Adipocyte (in vitro differentiated cells): ENCODE measurements at regions not wholly inside any gene's neighbourhood (a gene's known extent, or its start where the extent isn't known, plus 50 kb on each side); places are given as distances from the start of the nearest gene placed in this dataset.

Experiments used
- DNase-seq: peaks from one replicate; pipeline ENCODE4 v3.0.0-alpha.2; 2015; ENCODE audit warnings: low read depth
- H3K27me3 ChIP-seq: replicated peaks from 2 replicates; pipeline ENCODE4 v1.7.0; 2013; ENCODE audit warnings: mild to moderate bottlenecking, low read length, moderate library complexity; ENCODE audit not compliant: control insufficient read depth, insufficient read depth
- H3K36me3 ChIP-seq: 2 replicates; pipeline ENCODE4 v1.7.0; 2013; ENCODE audit warnings: low read length, mild to moderate bottlenecking, moderate library complexity; ENCODE audit not compliant: control insufficient read depth, insufficient read depth, severe bottlenecking
- H3K4me1 ChIP-seq: 2 replicates; pipeline ENCODE4 v1.7.0; 2013; ENCODE audit warnings: mild to moderate bottlenecking, low read length, moderate library complexity; ENCODE audit not compliant: control insufficient read depth, insufficient read depth
- H3K4me3 ChIP-seq: 2 replicates; pipeline ENCODE4 v1.7.0; 2013; ENCODE audit warnings: mild to moderate bottlenecking, low read length, moderate library complexity
- H3K9ac ChIP-seq: 2 replicates; pipeline ENCODE4 v1.7.0; 2013; ENCODE audit warnings: mild to moderate bottlenecking, low read length, moderate library complexity
- H3K9me3 ChIP-seq: 2 replicates; pipeline ENCODE4 v1.7.0; 2013; ENCODE audit warnings: mild to moderate bottlenecking, low read length, moderate library complexity; ENCODE audit not compliant: control insufficient read depth

GRCh38 chr1:244339776-244340175, 111.9 kb downstream of the ADSS2 start:
- Histone ChIP-seq H3K4me3 (no peak overlapping the region), H3K9ac (no peak overlapping the region), H3K36me3 (no peaks in the 10 kb centered on the region), H3K9me3 (no peaks in the 10 kb centered on the region), H3K27me3 (no peaks in the 10 kb centered on the region), H3K4me1 (no peaks in the 10 kb centered on the region)
- no peak for DNase-seq

DNA sequence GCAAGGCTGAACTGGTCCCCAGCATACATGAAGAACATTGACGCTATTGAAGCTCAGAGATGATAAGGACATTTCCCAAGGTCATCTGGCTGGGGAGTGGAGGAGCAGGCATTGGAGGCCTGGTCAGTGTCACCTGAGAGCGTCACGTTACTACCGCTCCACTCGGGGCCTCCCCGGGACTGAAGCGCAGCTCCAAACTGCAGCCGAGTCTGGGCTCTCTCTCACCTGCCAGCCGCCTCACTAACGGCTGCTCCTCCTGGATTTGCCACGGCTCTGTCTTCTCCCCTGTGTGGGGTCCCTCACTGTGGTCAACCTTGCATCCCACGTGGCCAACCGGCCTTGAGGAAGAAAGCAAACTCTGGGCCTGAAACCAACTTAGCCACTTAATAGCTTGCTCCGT, 111.3 kb downstream of the ADSS2 start:
- Histone ChIP-seq H3K9ac (no peak overlapping the region), H3K27me3 (no peaks in the 10 kb centered on the region), H3K9me3 (no peaks in the 10 kb centered on the region), H3K36me3 (no peaks in the 10 kb centered on the region), H3K4me1 (no peaks in the 10 kb centered on the region), H3K4me3 (no peak overlapping the region)
- no peak for DNase-seq

DNA sequence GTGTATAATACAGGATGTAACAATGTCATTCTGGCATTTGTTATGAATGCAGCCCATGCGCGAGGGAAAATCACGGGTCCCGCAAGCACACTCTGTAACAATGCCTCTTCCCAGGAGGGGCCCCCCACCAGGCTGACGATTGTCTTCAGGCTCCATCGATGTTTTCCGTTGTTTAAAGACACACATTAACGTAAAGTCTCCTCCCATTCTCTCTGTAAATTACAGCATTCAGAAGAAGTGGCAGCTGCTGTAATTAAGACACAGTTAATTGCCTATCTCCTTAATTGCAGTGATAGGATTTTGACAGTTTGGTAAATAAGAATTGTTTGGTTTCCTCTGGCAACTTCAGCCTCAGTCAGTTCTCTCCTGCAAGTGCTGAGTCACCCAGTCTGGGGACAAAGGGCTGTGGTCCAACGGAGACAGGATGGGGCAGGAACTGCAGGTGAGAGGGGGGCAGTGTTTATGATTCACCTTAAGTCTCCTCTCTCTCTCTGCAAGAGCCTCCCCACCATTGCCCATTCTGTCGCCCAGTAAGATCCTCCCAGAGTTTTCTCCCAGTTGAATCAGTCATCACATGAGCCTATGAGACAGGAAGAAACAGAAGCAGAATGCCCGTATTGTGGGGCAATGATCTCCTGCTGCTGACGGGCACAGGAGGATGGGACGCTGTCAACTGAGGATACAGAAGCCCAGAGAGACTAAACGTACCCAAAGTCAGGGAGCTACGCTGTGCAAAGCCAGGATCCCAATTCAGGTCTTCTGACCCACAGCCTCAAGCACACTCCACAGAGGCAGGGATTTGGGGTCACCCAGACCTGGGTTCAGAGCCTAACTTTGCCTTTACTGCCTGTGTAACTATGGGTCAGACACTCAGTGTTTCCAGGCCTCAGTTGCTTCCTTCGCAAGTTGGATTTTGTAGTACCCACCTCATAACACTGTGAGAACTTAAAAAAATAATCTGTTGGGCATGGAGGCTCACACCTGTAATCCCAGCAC, 110.0 kb downstream of the ADSS2 start:
- Histone ChIP-seq H3K27me3 (no peaks in the 10 kb centered on the region), H3K9me3 (no peaks in the 10 kb centered on the region), H3K4me1 (no peaks in the 10 kb centered on the region), H3K9ac (no peak overlapping the region), H3K36me3 (no peaks in the 10 kb centered on the region), H3K4me3 (no peak overlapping the region)
- no peak for DNase-seq

DNA sequence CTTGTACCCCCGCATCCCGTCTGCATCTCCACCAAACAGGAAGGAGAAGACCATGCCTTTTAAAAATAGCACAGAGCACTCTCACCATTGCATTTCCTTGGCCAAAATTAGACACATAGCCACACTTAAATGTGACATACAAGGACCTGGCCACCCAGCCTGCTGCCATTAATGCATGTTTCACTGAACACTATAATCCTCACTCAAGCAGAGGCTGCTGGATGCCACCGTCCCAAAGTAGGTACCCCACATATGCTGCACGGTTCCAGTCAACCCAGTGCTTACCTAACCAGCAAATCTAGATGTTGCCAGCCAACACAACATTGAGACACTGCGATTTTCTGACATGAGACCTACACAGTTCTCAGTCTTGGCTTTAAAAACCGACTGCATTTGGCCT, 107.7 kb downstream of the ADSS2 start:
- Histone ChIP-seq H3K9ac (no peak overlapping the region), H3K4me3 (no peak overlapping the region), H3K9me3 (no peaks in the 10 kb centered on the region), H3K36me3 (no peaks in the 10 kb centered on the region), H3K4me1 (peaks cover 12% of the 10 kb centered on the region), H3K27me3 (no peaks in the 10 kb centered on the region)
- no peak for DNase-seq

DNA sequence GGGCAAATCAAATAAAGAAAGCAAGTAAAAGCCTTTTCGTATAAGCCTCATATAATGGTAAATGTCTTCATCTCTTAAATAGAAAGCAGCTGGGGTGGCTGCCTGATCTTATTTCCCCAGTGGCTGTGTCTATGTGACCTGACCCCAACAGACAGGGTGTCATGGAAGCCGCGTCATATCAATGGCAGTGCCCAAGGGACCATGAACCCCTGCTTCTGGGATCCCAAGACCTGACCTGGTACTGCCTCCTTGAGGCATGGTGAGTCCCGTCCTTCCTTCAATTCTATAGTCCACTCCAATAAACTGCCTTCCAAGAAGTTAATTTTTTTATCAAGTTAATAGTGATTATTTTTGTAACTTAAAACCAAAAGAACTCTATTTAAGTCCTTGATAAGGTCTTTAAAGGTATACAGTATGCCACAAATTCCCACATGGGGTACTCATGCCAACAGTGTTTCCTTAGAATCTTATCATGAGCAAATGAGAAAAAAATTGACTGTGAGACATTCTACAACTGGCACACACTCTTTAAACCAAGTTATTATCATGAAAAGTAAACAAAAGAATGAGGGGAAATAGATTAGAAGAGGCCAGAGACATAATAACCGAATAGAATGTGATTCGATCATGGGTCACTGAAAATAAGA, 104.6 kb downstream of the ADSS2 start:
- Histone ChIP-seq H3K4me1 (peaks cover 23% of the 10 kb centered on the region), H3K9ac (no peak overlapping the region), H3K9me3 (no peaks in the 10 kb centered on the region), H3K36me3 (no peaks in the 10 kb centered on the region), H3K27me3 (no peaks in the 10 kb centered on the region), H3K4me3 (no peak overlapping the region)
- peak; percentile 19 for DNase-seq

DNA sequence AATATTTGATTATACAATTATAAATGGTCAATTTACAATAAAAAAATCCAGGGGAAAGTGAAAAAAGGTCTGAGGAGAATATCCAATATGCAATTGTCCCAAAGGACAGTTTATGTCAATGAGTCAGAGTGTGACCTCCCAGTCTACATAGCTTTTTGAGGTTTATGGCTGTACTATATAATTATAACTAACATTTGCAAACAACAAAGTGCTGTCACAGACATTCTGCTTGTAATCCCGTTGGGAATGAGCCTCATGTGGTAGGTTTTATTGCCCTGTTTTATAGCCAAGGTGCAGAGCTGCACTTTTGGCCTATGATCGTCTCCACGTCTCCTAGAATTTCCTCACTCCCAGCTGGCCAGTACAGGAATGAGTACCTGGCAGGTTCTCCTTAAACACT, 103.8 kb downstream of the ADSS2 start:
- H3K4me3 ChIP-seq = no peak overlapping the region
- no peak overlapping the region for H3K9ac ChIP-seq
- no peaks in the 10 kb centered on the region for H3K36me3 ChIP-seq
- no peaks in the 10 kb centered on the region for H3K9me3 ChIP-seq
- peaks cover 24% of the 10 kb centered on the region for H3K4me1 ChIP-seq
- DNase-seq = peak; percentile 58
- no peaks in the 10 kb centered on the region for H3K27me3 ChIP-seq

GRCh38 chr1:244349103-244349531, 102.6 kb downstream of the ADSS2 start:
- Histone ChIP-seq H3K9me3 (no peaks in the 10 kb centered on the region), H3K4me3 (peak overlapping the region; percentile 46), H3K4me1 (peaks cover 36% of the 10 kb centered on the region), H3K27me3 (no peaks in the 10 kb centered on the region), H3K36me3 (no peaks in the 10 kb centered on the region), H3K9ac (peak overlapping the region; percentile 44)
- DNase-seq = peak; percentile 89

GRCh38 chr1:244349581-244350001, 102.1 kb downstream of the ADSS2 start:
- peak; percentile 48 for DNase-seq
- H3K36me3 ChIP-seq = no peaks in the 10 kb centered on the region
- H3K27me3 ChIP-seq = no peaks in the 10 kb centered on the region
- peaks cover 41% of the 10 kb centered on the region for H3K4me1 ChIP-seq
- no peaks in the 10 kb centered on the region for H3K9me3 ChIP-seq
- peak overlapping the region; percentile 44 for H3K9ac ChIP-seq
- H3K4me3 ChIP-seq = peak overlapping the region; percentile 46

- no peak for DNase-seq
- Histone ChIP-seq H3K9me3 (no peaks in the 10 kb centered on the region), H3K4me3 (no peak overlapping the region), H3K4me1 (peaks cover 44% of the 10 kb centered on the region), H3K36me3 (no peaks in the 10 kb centered on the region), H3K9ac (no peak overlapping the region), H3K27me3 (no peaks in the 10 kb centered on the region)
These were observed 101.7 kb downstream of the ADSS2 start for GRCh38 chr1:244350027-244350426.

DNA sequence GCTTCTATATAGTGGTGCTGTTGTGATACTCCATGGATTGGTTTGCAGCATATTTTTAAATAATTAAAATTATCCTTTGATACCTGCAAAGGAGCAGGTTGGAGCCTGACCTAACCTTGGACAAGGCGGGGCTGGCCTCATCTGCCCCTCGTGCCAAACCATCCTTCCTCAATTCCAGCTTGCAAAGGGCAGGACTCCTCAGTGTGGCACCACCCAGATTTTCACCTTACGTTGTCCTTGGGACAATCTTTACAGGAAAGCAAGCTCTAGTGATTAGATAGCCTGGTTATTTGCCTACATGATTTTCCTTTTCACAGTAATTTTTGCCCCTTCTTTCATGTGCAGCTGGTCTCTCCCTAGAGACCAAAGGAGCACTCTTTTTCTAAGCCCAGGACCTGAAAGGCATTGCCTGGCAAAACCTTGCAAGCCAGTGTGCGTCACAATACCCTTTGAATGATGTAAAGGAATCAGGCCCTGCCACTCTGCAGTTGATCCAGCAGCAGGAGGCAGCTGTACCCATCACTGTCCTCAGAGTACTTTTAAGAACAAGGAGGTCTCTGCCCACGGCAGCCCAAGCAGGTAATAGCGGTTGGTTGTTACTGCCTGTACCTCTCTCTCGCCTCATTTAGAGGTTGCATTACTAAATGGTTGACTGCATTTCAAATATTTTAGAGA, 99.4 kb downstream of the ADSS2 start:
- H3K27me3 ChIP-seq = no peaks in the 10 kb centered on the region
- no peak overlapping the region for H3K9ac ChIP-seq
- no peak overlapping the region for H3K4me3 ChIP-seq
- H3K4me1 ChIP-seq = peaks cover 44% of the 10 kb centered on the region
- no peak for DNase-seq
- H3K36me3 ChIP-seq = no peaks in the 10 kb centered on the region
- H3K9me3 ChIP-seq = no peaks in the 10 kb centered on the region

DNA sequence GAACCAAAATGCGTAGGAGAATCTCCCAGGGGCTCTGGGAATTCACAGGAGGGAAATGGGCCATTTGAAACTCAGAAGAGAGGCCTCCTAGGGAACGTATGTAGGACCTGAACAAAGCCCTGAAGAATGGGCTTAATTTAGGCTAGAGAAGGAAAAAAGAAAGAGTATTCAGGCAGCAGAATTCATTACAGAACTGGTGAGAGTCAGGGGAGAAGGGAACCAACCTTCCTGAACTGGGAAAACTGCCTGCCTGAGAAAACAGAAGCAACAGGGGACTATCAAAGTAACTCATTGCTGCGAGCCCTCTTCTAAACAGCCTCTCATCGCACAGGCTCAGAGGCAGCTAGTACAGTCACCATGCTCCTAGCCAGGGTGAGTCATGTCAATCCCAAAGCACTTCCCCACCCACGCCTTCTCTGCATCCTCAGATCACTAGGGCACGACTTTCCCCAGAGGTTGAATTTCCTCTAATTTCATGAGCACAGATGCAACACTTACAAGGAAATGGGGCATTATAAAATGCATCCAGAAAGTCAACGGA, 98.1 kb downstream of the ADSS2 start:
- H3K9ac ChIP-seq = peak overlapping the region; percentile 73
- H3K4me3 ChIP-seq = no peak overlapping the region
- H3K27me3 ChIP-seq = no peaks in the 10 kb centered on the region
- H3K36me3 ChIP-seq = no peaks in the 10 kb centered on the region
- peaks cover 36% of the 10 kb centered on the region for H3K4me1 ChIP-seq
- peak; percentile 89 for DNase-seq
- H3K9me3 ChIP-seq = no peaks in the 10 kb centered on the region
